GM19455 (cell line): ENCODE measurements at regions not wholly inside any gene's neighbourhood (a gene's known extent, or its start where the extent isn't known, plus 50 kb on each side); places are given as distances from the start of the nearest gene placed in this dataset.

ENCODE experiments used
- ATAC-seq: cut with Tn5 transposase; IDR thresholded peaks from one replicate; pipeline ENCODE4 v1.9.1; 2021; ENCODE audit not compliant: unreplicated experiment

GRCh38 chr5:120988941-120989340 lies 524.8 kb downstream of the PRR16 start:
- no peak for ATAC-seq

- ATAC-seq = no peak
Observed at GRCh38 chr5:120991569-120991968, 527.5 kb downstream of the PRR16 start.

GRCh38 chr5:120994112-120994511 lies 530.0 kb downstream of the PRR16 start:
- ATAC-seq = no peak

- ATAC-seq = no peak
Observed at GRCh38 chr5:120999550-120999949, 535.5 kb downstream of the PRR16 start.

GRCh38 chr5:121006217-121006616 lies 542.1 kb downstream of the PRR16 start:
- no peak for ATAC-seq

GRCh38 chr5:121008041-121008440 lies 543.9 kb downstream of the PRR16 start:
- no peak for ATAC-seq

GRCh38 chr5:121009058-121009457 lies 545.0 kb downstream of the PRR16 start:
- no peak for ATAC-seq

- no peak for ATAC-seq
Observed at GRCh38 chr5:121018004-121018403, 553.9 kb downstream of the PRR16 start.

GRCh38 chr5:121019106-121019505 lies 555.0 kb downstream of the PRR16 start:
- no peak for ATAC-seq

GRCh38 chr5:121019734-121020133 lies 555.6 kb downstream of the PRR16 start:
- no peak for ATAC-seq

GRCh38 chr5:121021681-121022080 lies 557.6 kb downstream of the PRR16 start:
- ATAC-seq = no peak

GRCh38 chr5:121024416-121025311 lies 560.6 kb downstream of the PRR16 start:
- ATAC-seq = no peak

GRCh38 chr5:121025671-121026070 lies 561.6 kb downstream of the PRR16 start:
- no peak for ATAC-seq

GRCh38 chr5:121027636-121028035 lies 563.5 kb downstream of the PRR16 start:
- no peak for ATAC-seq

- no peak for ATAC-seq
Observed at GRCh38 chr5:121029536-121030245, 565.6 kb downstream of the PRR16 start.

GRCh38 chr5:121031491-121031890 lies 567.4 kb downstream of the PRR16 start:
- ATAC-seq = no peak

GRCh38 chr5:121033334-121033733 lies 569.2 kb downstream of the PRR16 start:
- no peak for ATAC-seq

- ATAC-seq = no peak
Observed at GRCh38 chr5:121038438-121038837, 574.3 kb downstream of the PRR16 start.

GRCh38 chr5:121049971-121050370 lies 585.9 kb downstream of the PRR16 start:
- no peak for ATAC-seq

GRCh38 chr5:121053055-121053985 lies 589.2 kb downstream of the PRR16 start:
- ATAC-seq = no peak

GRCh38 chr5:121055586-121055985 lies 591.5 kb downstream of the PRR16 start:
- no peak for ATAC-seq
